ENCODE measurements at regions not wholly inside any gene's neighbourhood (a gene's known extent, or its start where the extent isn't known, plus 50 kb on each side); places are given as distances from the start of the nearest gene placed in this dataset.
"Not testable (repeated sequence)": the region's sequence is repeated elsewhere in the genome, so short reads cannot be mapped to it uniquely, and the experiment has no call there.

- TF ChIP-seq, protein P1, sequence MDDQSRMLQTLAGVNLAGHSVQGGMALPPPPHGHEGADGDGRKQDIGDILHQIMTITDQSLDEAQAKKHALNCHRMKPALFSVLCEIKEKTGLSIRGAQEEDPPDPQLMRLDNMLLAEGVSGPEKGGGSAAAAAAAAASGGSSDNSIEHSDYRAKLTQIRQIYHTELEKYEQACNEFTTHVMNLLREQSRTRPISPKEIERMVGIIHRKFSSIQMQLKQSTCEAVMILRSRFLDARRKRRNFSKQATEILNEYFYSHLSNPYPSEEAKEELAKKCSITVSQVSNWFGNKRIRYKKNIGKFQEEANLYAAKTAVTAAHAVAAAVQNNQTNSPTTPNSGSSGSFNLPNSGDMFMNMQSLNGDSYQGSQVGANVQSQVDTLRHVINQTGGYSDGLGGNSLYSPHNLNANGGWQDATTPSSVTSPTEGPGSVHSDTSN (IDR thresholded peaks at IDR 0.05): no peak
- no peak for TF ChIP-seq TP53 (CRISPR knock-in tag; IDR thresholded peaks at IDR 0.05)
Measured at GRCh38 chr7:156378806-156379205, 261.8 kb upstream of the RNF32 start (continued).

DNA sequence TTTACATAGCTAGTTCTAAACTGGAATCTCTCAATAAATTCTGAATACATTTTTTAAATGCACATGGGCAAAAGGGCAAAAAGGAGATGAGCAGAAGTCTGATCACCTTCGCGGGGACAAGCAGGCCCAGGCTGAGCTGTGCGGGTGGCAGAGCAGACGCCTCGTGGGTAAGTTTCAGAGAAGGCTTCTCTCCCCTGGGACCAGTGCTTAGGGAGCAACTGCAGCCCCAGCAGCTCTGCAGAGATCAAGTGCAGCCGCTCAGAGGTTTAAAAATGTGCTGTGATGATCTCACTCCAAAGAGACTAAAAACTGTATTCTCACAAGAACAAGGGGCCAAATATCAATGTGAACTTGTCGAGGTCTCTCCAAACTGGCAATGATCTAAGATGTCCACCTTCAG is 264.3 kb upstream of the RNF32 start:
- TF ChIP-seq EHF (CRISPR knock-in tag; IDR thresholded peaks at IDR 0.05) (no peak), HEYL (CRISPR knock-in tag; IDR thresholded peaks at IDR 0.05) (no peak), NR3C1 (IDR thresholded peaks at IDR 0.05) (no peak)
- TF ChIP-seq, protein P2, sequence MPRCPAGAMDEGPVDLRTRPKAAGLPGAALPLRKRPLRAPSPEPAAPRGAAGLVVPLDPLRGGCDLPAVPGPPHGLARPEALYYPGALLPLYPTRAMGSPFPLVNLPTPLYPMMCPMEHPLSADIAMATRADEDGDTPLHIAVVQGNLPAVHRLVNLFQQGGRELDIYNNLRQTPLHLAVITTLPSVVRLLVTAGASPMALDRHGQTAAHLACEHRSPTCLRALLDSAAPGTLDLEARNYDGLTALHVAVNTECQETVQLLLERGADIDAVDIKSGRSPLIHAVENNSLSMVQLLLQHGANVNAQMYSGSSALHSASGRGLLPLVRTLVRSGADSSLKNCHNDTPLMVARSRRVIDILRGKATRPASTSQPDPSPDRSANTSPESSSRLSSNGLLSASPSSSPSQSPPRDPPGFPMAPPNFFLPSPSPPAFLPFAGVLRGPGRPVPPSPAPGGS (IDR thresholded peaks at IDR 0.05): no peak
- H3K4me2 ChIP-seq: no peak overlapping the region
- 52% methylated on average over 7 of the region's 7 CpGs for WGBS (ENCODE audit: missing lambda C conversion rate)
- CTCF ChIA-PET: no interaction called here
- peaks cover 5% of the 10 kb centered on the region; the same call in 1 of the 3 replicates for H3K9me3 ChIP-seq
- no peak for ATAC-seq
- H3K4me3 ChIP-seq: no peak overlapping the region
- no peak for DNase-seq (ENCODE audit: low read depth in 1 of 2, low spot score in 1 of 2)
- H3K27ac ChIP-seq: no peak overlapping the region
- POLR2A ChIA-PET: no interaction called here
- FAIRE-seq: no peak
- no peaks in the 10 kb centered on the region for H3K4me1 ChIP-seq

- TF ChIP-seq EHMT2 (IDR thresholded peaks at IDR 0.05; ENCODE audit: low read depth) (no peak), ZNF302 (CRISPR knock-in tag; IDR thresholded peaks at IDR 0.05) (no peak), HOXA7 (CRISPR knock-in tag; IDR thresholded peaks at IDR 0.05) (no peak), MAZ (IDR thresholded peaks at IDR 0.05; ENCODE audit: borderline replicate concordance, low read depth, low read length) (no peak), FOSB (CRISPR knock-in tag; IDR thresholded peaks at IDR 0.05) (no peak), ZSCAN20 (CRISPR knock-in tag; IDR thresholded peaks at IDR 0.05) (no peak), SMC3 (IDR thresholded peaks at IDR 0.05) (no peak), CHD2 (IDR thresholded peaks at IDR 0.05; ENCODE audit: low read length, partially characterized antibody) (no peak), HDAC2 (IDR thresholded peaks at IDR 0.05) (no peak), TP53 (CRISPR knock-in tag; IDR thresholded peaks at IDR 0.05) (no peak), ESRRA (IDR thresholded peaks at IDR 0.05; ENCODE audit: borderline replicate concordance, low read length) (no peak), BHLHE40 (IDR thresholded peaks at IDR 0.05; ENCODE audit: low read depth, low read length) (no peak), RNF2 (IDR thresholded peaks at IDR 0.05; ENCODE audit: borderline replicate concordance, low read depth) (no peak), EHF (CRISPR knock-in tag; IDR thresholded peaks at IDR 0.05) (no peak), SREBF2 (IDR thresholded peaks at IDR 0.05) (no peak), NFE2L2 (conservative IDR thresholded peaks at IDR 0.05; ENCODE audit: low read length) (no peak), FOSL2 (IDR thresholded peaks at IDR 0.05) (no peak), FOSL2 (CRISPR knock-in tag; IDR thresholded peaks at IDR 0.05) (no peak)
- TF ChIP-seq, protein P3, sequence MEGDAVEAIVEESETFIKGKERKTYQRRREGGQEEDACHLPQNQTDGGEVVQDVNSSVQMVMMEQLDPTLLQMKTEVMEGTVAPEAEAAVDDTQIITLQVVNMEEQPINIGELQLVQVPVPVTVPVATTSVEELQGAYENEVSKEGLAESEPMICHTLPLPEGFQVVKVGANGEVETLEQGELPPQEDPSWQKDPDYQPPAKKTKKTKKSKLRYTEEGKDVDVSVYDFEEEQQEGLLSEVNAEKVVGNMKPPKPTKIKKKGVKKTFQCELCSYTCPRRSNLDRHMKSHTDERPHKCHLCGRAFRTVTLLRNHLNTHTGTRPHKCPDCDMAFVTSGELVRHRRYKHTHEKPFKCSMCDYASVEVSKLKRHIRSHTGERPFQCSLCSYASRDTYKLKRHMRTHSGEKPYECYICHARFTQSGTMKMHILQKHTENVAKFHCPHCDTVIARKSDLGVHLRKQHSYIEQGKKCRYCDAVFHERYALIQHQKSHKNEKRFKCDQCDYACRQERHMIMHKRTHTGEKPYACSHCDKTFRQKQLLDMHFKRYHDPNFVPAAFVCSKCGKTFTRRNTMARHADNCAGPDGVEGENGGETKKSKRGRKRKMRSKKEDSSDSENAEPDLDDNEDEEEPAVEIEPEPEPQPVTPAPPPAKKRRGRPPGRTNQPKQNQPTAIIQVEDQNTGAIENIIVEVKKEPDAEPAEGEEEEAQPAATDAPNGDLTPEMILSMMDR (IDR thresholded peaks at IDR 0.05): no peak
- Histone ChIP-seq H3K9me3 (peaks cover 5% of the 10 kb centered on the region; the same call in 1 of the 3 replicates), H3K27ac (no peak overlapping the region), H3K4me3 (no peak overlapping the region), H3K4me2 (no peak overlapping the region), H3K4me1 (no peaks in the 10 kb centered on the region)
- DNase-seq (ENCODE audit: low read depth in 1 of 2, low spot score in 1 of 2) (no peak), FAIRE-seq (no peak), ATAC-seq (no peak)
- ChIA-PET CTCF (no interaction called here), POLR2A (no interaction called here)
- WGBS (ENCODE audit: missing lambda C conversion rate): 65% methylated on average over 4 of the region's 4 CpGs
Measured at GRCh38 chr7:156374335-156374734, 266.2 kb upstream of the RNF32 start.

DNA sequence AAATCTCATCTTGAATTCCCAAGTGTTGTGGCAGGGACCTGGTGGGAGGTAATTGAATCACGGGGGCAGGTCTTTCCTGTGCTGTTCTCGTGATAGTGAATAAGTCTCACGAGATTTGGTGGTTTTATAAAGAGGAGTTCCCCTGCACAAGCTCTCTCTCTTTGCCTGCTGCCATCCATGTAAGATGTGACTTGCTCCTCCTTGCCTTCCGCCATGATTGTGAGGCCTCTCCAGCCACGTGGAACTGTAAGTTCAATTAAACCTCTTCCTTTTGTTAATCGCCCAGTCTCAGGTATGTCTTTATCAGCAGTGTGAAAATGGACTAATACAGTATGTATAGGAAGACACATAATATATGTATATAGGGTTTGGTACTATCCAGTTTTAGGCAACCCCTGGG is 270.6 kb upstream of the RNF32 start:
- POLR2A ChIA-PET; H3K4me3 ChIP-seq; H3K4me1 ChIP-seq; H3K4me2 ChIP-seq; H3K27ac ChIP-seq; H3K9me3 ChIP-seq; FAIRE-seq; ATAC-seq; DNase-seq (ENCODE audit: low read depth in 1 of 2, low spot score in 1 of 2): not testable (repeated sequence)
- CTCF ChIA-PET: interaction anchor here (0.6 kb wide), 1 partner anchor 928 kb away, joined by 3 read pairs; no protein-coding TSS in a partner anchor
- WGBS (ENCODE audit: missing lambda C conversion rate): 13% methylated on average over 6 of the region's 6 CpGs
